ENCODE measurements at regions not wholly inside any gene's neighbourhood (a gene's known extent, or its start where the extent isn't known, plus 50 kb on each side); places are given as distances from the start of the nearest gene placed in this dataset.
"Not testable (repeated sequence)": the region's sequence is repeated elsewhere in the genome, so short reads cannot be mapped to it uniquely, and the experiment has no call there.

DNA sequence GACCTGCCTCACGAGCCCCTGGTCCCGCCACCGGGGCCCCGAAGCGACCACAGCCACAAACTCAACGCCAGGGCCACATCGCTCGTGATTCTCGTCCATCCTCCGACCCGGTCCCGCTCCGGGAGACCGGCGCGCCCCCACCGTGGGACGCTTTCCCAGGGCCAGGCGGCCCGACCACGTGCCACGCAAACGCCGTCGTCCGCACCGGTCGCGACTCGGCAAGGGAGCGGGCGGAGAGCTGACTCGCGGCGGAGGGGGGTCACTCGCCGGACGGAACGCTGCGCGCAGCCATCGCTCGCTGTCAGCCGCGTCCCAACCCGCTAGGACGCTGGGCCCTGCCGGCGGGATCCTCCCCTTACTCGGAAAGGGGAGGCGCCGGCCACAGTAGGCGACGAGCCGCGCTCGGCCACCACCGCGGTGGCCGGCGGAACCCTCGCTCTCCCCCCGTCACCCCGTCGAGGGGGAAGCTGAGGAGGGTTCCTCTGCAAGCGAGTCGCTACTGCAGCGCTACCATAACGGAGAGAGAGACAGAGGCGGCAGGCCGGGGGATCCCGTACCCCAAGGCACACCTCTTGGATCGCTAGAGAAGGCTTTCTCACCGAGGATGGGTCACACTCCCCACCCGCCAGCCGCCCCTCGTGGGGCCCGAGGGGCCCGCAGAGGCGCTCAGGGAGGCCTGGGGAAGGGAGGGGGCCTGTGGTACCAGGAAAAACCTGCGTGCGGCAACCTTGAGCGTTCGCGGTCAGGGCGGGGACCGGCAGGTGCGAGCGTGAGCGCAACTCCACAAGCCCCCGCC is 511.8 kb upstream of the ZNF337 start:
- H3K4me3 ChIP-seq (ENCODE audit: low read depth, low read length, poor library complexity, severe bottlenecking) = no peak overlapping the region
- intact Hi-C loops (cut with micrococcal nuclease; ENCODE audit: unreplicated experiment) = no loop called here
- TF ChIP-seq, protein P1, sequence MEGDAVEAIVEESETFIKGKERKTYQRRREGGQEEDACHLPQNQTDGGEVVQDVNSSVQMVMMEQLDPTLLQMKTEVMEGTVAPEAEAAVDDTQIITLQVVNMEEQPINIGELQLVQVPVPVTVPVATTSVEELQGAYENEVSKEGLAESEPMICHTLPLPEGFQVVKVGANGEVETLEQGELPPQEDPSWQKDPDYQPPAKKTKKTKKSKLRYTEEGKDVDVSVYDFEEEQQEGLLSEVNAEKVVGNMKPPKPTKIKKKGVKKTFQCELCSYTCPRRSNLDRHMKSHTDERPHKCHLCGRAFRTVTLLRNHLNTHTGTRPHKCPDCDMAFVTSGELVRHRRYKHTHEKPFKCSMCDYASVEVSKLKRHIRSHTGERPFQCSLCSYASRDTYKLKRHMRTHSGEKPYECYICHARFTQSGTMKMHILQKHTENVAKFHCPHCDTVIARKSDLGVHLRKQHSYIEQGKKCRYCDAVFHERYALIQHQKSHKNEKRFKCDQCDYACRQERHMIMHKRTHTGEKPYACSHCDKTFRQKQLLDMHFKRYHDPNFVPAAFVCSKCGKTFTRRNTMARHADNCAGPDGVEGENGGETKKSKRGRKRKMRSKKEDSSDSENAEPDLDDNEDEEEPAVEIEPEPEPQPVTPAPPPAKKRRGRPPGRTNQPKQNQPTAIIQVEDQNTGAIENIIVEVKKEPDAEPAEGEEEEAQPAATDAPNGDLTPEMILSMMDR (conservative IDR thresholded peaks at IDR 0.05; ENCODE audit: low read depth, low read length) = no peak
- no peak for TF ChIP-seq EZH2 (IDR thresholded peaks at IDR 0.05; ENCODE audit: borderline replicate concordance, low read depth, low read length, poor library complexity, severe bottlenecking)
- no peak overlapping the region for H3K27ac ChIP-seq (ENCODE audit: low read depth, low read length, poor library complexity, severe bottlenecking)
- no peaks in the 10 kb centered on the region for H3K36me3 ChIP-seq (ENCODE audit: insufficient read depth, low read length, poor library complexity, severe bottlenecking)
- H3K27me3 ChIP-seq (replicated peaks; ENCODE audit: insufficient read depth, low read depth, low read length, poor library complexity) = peaks cover 59% of the 10 kb centered on the region
- no TSS peak for BruUV-seq (replicated peaks)
- H3K4me1 ChIP-seq (ENCODE audit: insufficient read depth, low read length, poor library complexity, severe bottlenecking) = no peaks in the 10 kb centered on the region
- POLR2A ChIA-PET (ENCODE audit: low non-redundant PET) = no interaction called here
- CTCF ChIA-PET = no interaction called here
- DNase-seq (ENCODE audit: low spot score) = no peak
- H3K9me3 ChIP-seq (ENCODE audit: low read depth, low read length, poor library complexity, severe bottlenecking) = no peaks in the 10 kb centered on the region

DNA sequence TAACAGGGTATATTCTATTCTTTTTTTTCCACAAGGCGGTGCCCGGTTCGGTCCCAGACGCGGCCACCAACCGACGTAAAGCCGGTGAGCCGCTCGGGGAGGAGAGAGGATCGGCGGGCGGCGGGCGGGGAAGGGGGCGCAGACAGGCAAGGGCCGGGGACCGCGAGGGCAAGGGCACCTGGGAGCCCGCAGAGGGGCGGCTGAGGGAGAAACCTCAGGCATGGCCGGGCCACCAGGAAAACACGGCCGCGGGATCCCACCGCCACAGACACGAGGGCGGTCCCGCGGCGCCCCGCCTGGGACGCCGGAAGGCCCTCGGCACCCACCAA is 511.3 kb upstream of the ZNF337 start:
- intact Hi-C loops (cut with micrococcal nuclease; ENCODE audit: unreplicated experiment); BruUV-seq (replicated peaks); POLR2A ChIA-PET (ENCODE audit: low non-redundant PET); DNase-seq (ENCODE audit: low spot score); H3K4me3 ChIP-seq (ENCODE audit: low read depth, low read length, poor library complexity, severe bottlenecking); H3K36me3 ChIP-seq (ENCODE audit: insufficient read depth, low read length, poor library complexity, severe bottlenecking); CTCF ChIA-PET; H3K4me1 ChIP-seq (ENCODE audit: insufficient read depth, low read length, poor library complexity, severe bottlenecking); H3K27ac ChIP-seq (ENCODE audit: low read depth, low read length, poor library complexity, severe bottlenecking); H3K9me3 ChIP-seq (ENCODE audit: low read depth, low read length, poor library complexity, severe bottlenecking): not testable (repeated sequence)
- peaks cover 53% of the 10 kb centered on the region for H3K27me3 ChIP-seq (replicated peaks; ENCODE audit: insufficient read depth, low read depth, low read length, poor library complexity)

DNA sequence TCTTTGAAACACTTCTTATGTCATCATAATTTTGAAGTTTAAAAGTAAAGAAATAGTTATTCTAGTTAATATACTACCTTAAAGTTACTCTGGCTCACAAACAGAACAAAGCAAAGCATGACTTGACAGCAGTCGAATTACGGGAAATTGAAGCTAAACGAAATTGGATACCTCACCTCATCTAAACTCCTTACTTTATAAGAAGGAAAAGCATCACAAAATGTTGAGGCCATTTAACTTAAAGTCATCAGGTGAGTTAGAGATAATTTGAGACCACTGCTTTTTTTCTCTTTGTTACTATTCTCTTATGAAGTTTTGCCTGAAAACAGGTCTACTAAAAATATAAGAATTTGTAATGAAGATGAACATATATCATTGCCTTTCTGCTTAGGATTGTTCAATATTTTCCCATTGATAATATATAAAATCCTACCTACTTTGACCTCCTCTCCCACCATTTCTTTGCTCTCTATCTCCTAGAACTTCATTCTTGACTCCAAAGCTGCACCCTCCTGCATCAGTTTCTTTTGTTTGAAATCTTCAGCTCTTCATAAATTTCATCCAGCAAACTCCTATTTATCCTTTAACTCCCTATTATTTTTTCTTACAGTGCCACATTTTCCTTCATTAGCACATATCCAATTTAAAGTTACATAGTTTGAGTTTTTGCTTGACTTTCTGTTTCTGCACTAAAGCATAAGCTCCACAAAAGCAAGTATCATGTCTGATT is 510.7 kb upstream of the ZNF337 start:
- intact Hi-C loops (cut with micrococcal nuclease; ENCODE audit: unreplicated experiment) = no loop called here
- H3K4me1 ChIP-seq (ENCODE audit: insufficient read depth, low read length, poor library complexity, severe bottlenecking) = no peaks in the 10 kb centered on the region
- no peak overlapping the region for H3K27ac ChIP-seq (ENCODE audit: low read depth, low read length, poor library complexity, severe bottlenecking)
- TF ChIP-seq, protein P1 (conservative IDR thresholded peaks at IDR 0.05; ENCODE audit: low read depth, low read length) = no peak
- no peak for DNase-seq (ENCODE audit: low spot score)
- BruUV-seq (replicated peaks) = no TSS peak
- H3K27me3 ChIP-seq (replicated peaks; ENCODE audit: insufficient read depth, low read depth, low read length, poor library complexity) = peaks cover 48% of the 10 kb centered on the region
- ChIA-PET CTCF (no interaction called here), POLR2A (ENCODE audit: low non-redundant PET) (no interaction called here)
- no peaks in the 10 kb centered on the region for H3K9me3 ChIP-seq (ENCODE audit: low read depth, low read length, poor library complexity, severe bottlenecking)
- H3K36me3 ChIP-seq (ENCODE audit: insufficient read depth, low read length, poor library complexity, severe bottlenecking) = no peaks in the 10 kb centered on the region
- H3K4me3 ChIP-seq (ENCODE audit: low read depth, low read length, poor library complexity, severe bottlenecking) = no peak overlapping the region

DNA sequence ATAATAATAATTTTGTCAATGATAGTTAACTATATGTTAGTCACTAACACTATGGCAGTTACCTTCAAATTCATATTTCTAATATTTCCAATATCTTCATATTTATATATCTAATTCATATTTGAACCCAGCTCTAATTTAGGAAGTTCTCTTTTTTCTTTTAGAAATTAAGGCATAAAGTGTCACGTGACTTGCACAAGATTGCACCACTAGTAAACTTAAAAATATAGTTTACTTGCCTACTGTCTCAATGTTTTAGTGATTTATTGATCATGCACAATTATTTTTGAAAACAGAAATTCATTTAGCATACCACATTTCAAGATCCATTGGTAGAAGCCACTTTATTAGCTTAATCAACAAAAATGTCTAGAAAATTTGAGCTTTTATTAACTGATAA is 508.7 kb upstream of the ZNF337 start:
- CTCF ChIA-PET = no interaction called here

DNA sequence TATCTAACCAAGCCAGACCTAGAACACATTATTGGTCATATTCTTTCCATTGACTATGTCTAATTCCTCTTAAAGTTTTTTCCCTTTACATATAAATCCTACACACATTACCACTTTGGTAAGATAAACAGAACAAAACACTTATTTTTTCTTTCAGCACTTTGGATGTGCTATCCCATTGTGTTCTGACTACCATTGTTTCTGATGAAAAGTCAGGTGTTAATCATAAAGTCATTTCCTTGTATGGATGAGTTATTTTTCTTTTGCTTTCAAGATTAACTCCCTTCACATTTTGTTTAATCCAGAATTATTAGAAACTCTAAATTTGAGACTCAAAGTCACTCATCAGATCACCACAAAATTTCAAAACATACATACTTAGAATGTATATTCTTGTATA is 504.4 kb upstream of the ZNF337 start:
- H3K4me1 ChIP-seq (ENCODE audit: insufficient read depth, low read length, poor library complexity, severe bottlenecking); intact Hi-C loops (cut with micrococcal nuclease; ENCODE audit: unreplicated experiment); H3K4me3 ChIP-seq (ENCODE audit: low read depth, low read length, poor library complexity, severe bottlenecking); H3K27ac ChIP-seq (ENCODE audit: low read depth, low read length, poor library complexity, severe bottlenecking); H3K27me3 ChIP-seq (replicated peaks; ENCODE audit: insufficient read depth, low read depth, low read length, poor library complexity); H3K36me3 ChIP-seq (ENCODE audit: insufficient read depth, low read length, poor library complexity, severe bottlenecking); BruUV-seq (replicated peaks); DNase-seq (ENCODE audit: low spot score); POLR2A ChIA-PET (ENCODE audit: low non-redundant PET); CTCF ChIA-PET: not testable (repeated sequence)
- H3K9me3 ChIP-seq (ENCODE audit: low read depth, low read length, poor library complexity, severe bottlenecking) = peaks cover 10% of the 10 kb centered on the region

More for the DNA sequence above, 508.7 kb upstream of the ZNF337 start:
- Histone ChIP-seq H3K9me3 (ENCODE audit: low read depth, low read length, poor library complexity, severe bottlenecking) (peaks cover 7% of the 10 kb centered on the region), H3K27ac (ENCODE audit: low read depth, low read length, poor library complexity, severe bottlenecking) (no peak overlapping the region), H3K4me3 (ENCODE audit: low read depth, low read length, poor library complexity, severe bottlenecking) (no peak overlapping the region), H3K27me3 (replicated peaks; ENCODE audit: insufficient read depth, low read depth, low read length, poor library complexity) (peaks cover 37% of the 10 kb centered on the region), H3K4me1 (ENCODE audit: insufficient read depth, low read length, poor library complexity, severe bottlenecking) (no peaks in the 10 kb centered on the region), H3K36me3 (ENCODE audit: insufficient read depth, low read length, poor library complexity, severe bottlenecking) (no peaks in the 10 kb centered on the region)
- POLR2A ChIA-PET (ENCODE audit: low non-redundant PET) = no interaction called here
- intact Hi-C loops (cut with micrococcal nuclease; ENCODE audit: unreplicated experiment) = no loop called here
- TF ChIP-seq EZH2 (IDR thresholded peaks at IDR 0.05; ENCODE audit: borderline replicate concordance, low read depth, low read length, poor library complexity, severe bottlenecking) = no peak
- TF ChIP-seq, protein P1 (conservative IDR thresholded peaks at IDR 0.05; ENCODE audit: low read depth, low read length) = no peak
- no TSS peak for BruUV-seq (replicated peaks)
- no peak for DNase-seq (ENCODE audit: low spot score)
